Common myeloid progenitor, CD34-positive (primary cell): ENCODE measurements at regions not wholly inside any gene's neighbourhood (a gene's known extent, or its start where the extent isn't known, plus 50 kb on each side); places are given as distances from the start of the nearest gene placed in this dataset.

Experiments used
- CTCF ChIA-PET: fragments of 350-600 bp; sonication (Branson Sonifier 250); formaldehyde crosslinking; loops from one replicate; lab custom pipeline; 2021; ENCODE audit warnings: antibody characterized with exemption; lab: Charles Lee
- POLR2A ChIA-PET: fragments of 350-600 bp; sonication (Branson Sonifier 250); formaldehyde crosslinking; loops from one replicate; lab custom pipeline; 2021; ENCODE audit warnings: antibody characterized with exemption; lab: Charles Lee
- DNase-seq, 3 donors: peaks; one replicate each; pipeline versions ENCODE4 v3.0.0 to v3.0.0-alpha.2; 2013
- H3K27ac ChIP-seq, 2 experiments: 1 replicate in 1 of 2; 2 replicates in 1 of 2; pipeline ENCODE4 v1.7.0; 2013; ENCODE audit warnings: inconsistent platforms in 2 of 2, low read length in 2 of 2, mild to moderate bottlenecking in 2 of 2, low read depth in 1 of 2, moderate library complexity in 1 of 2; ENCODE audit not compliant: severe bottlenecking in 2 of 2, insufficient read depth in 1 of 2, poor library complexity in 1 of 2
- H3K27me3 ChIP-seq, 5 experiments: replicated peaks in 2 of 5; 1 replicate in 3 of 5; 2 replicates in 2 of 5; pipeline versions ENCODE4 v1.6.1 to v1.7.0; 2013; ENCODE audit warnings: low read length in 4 of 5, mild to moderate bottlenecking in 2 of 5, moderate library complexity in 2 of 5, inconsistent platforms in 1 of 5; ENCODE audit not compliant: insufficient read depth in 5 of 5, control insufficient read depth in 4 of 5
- H3K36me3 ChIP-seq, 4 experiments: 1 replicate in 2 of 4; 2 replicates in 2 of 4; pipeline versions ENCODE4 v1.6.1 to v1.7.0; 2013; ENCODE audit warnings: low read length in 3 of 4, control low read depth in 1 of 4, mild to moderate bottlenecking in 1 of 4; ENCODE audit not compliant: control insufficient read depth in 4 of 4, insufficient read depth in 4 of 4
- H3K4me1 ChIP-seq, 4 experiments: 1 replicate in 3 of 4; 2 replicates in 1 of 4; pipeline versions ENCODE4 v1.6.1 to v1.7.1; 2013; ENCODE audit warnings: low read length in 3 of 4, mild to moderate bottlenecking in 3 of 4, control low read depth in 1 of 4, inconsistent platforms in 1 of 4, moderate library complexity in 1 of 4; ENCODE audit not compliant: control insufficient read depth in 4 of 4, insufficient read depth in 4 of 4; ENCODE audit errors: control extremely low read depth in 1 of 4
- H3K4me3 ChIP-seq, 7 experiments: 1 replicate in 4 of 7; 2 replicates in 3 of 7; pipeline versions ENCODE4 v1.5.1 to v1.7.0; 2013; ENCODE audit warnings: mild to moderate bottlenecking in 7 of 7, low read length in 6 of 7, moderate library complexity in 6 of 7, inconsistent platforms in 2 of 7, low read depth in 2 of 7, control low read depth in 1 of 7; ENCODE audit not compliant: insufficient read depth in 4 of 7, control insufficient read depth in 1 of 7; ENCODE audit errors: extremely low read depth in 1 of 7
- H3K9me3 ChIP-seq, 5 experiments: 1 replicate in 4 of 5; 2 replicates in 1 of 5; pipeline versions ENCODE4 v1.6.1 to v1.7.1; 2013; ENCODE audit warnings: low read length in 4 of 5, mild to moderate bottlenecking in 2 of 5, inconsistent platforms in 1 of 5, low read depth in 1 of 5, moderate library complexity in 1 of 5; ENCODE audit not compliant: control insufficient read depth in 4 of 5, insufficient read depth in 2 of 5; ENCODE audit errors: control extremely low read depth in 1 of 5
- WGBS: methylation state at CpG from one replicate; pipeline ENCODE4 v1.1.5; 2013; ENCODE audit not compliant: insufficient coverage; 5-methylcytosine and 5-hydroxymethylcytosine counted together

GRCh38 chr7:109131141-109131540 lies 561.5 kb downstream of the DNAJB9 start:
- Histone ChIP-seq H3K36me3 (no peaks in the 10 kb centered on the region), H3K9me3 (peaks cover 0 to 2% (median 0%) of the 10 kb centered on the region in 5 experiments), H3K27ac (no peak overlapping the region), H3K27me3 (no peaks in the 10 kb centered on the region), H3K4me3 (no peak overlapping the region), H3K4me1 (no peaks in the 10 kb centered on the region)
- POLR2A ChIA-PET, result no interaction called here
- 83% methylated on average over 1 of the region's 1 CpG for WGBS
- CTCF ChIA-PET, result no interaction called here
- no peak for DNase-seq

DNA sequence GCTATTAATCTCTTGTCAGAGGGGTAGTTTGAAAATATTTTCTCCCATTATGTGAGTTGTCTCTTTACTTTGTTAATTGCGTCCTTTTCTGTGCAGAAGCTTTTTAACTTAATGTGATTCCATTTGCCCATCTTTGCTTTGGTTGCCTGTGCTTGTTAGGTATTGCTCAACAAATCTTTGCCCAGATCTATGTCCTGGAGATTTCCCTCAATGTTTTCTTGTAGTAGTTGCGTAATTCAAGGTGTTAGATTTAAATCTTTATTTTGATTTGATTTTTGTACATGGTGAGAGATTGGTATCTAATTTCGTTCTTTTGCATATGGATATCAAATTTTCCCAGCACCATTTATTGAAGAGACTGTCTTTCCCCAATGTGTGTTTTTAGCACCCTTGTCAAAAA lies 567.2 kb downstream of the DNAJB9 start:
- no peaks in the 10 kb centered on the region for H3K4me1 ChIP-seq
- H3K27ac ChIP-seq, result no peak overlapping the region
- POLR2A ChIA-PET, result no interaction called here
- H3K4me3 ChIP-seq, result no peak overlapping the region
- 90% methylated on average over 2 of the region's 3 CpGs for WGBS
- no peak for DNase-seq
- H3K36me3 ChIP-seq, result no peaks in the 10 kb centered on the region
- H3K27me3 ChIP-seq, result no peaks in the 10 kb centered on the region
- H3K9me3 ChIP-seq, result no peaks in the 10 kb centered on the region
- CTCF ChIA-PET, result no interaction called here

DNA sequence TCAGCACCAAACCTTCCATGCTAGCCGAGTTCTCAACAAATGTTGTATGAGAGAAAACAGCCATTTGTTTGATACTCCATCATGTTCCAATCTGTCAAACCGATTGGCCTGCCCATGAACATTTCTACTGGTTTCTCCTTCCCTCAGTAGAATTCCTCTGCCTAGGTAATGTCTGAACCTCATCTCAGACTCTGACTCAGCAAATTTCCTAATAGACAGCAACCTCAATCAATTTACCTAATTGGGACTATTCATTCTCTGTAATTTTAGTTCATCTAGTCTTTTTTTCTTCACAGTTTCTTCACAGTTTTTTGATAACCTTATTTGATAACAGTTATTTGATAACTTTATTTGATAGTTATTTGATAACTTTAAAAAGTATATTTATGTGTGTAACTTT lies 585.1 kb downstream of the DNAJB9 start:
- H3K36me3 ChIP-seq, result no peaks in the 10 kb centered on the region
- ChIA-PET CTCF (no interaction called here), POLR2A (no interaction called here)
- H3K27ac ChIP-seq, result no peak overlapping the region
- H3K9me3 ChIP-seq, result no peaks in the 10 kb centered on the region
- no peaks in the 10 kb centered on the region for H3K27me3 ChIP-seq
- no peak for DNase-seq
- 66% methylated on average over 2 of the region's 2 CpGs for WGBS
- no peak overlapping the region for H3K4me3 ChIP-seq
- no peaks in the 10 kb centered on the region for H3K4me1 ChIP-seq

DNA sequence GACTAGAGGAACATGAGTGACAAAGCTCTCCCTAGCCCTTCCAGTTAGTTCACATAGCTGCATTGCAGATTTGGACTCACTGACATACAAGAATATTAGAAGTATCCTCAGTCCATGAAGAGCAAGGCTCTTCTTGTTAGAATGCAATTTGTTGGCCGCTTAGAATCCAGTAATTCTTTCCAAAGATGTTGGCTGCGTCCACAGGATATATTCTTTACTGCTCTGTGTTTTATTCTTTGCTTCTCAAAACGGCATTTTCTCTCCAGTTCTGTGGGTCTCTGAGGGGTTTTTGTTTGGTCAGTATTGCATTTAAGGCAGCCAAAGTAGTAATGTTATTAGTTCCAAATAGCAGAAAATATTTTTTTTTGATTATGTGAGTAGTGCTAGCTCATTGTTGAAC lies 588.6 kb downstream of the DNAJB9 start:
- Histone ChIP-seq H3K27ac (no peak overlapping the region), H3K27me3 (no peaks in the 10 kb centered on the region), H3K4me1 (no peaks in the 10 kb centered on the region), H3K4me3 (no peak overlapping the region), H3K9me3 (no peaks in the 10 kb centered on the region), H3K36me3 (no peaks in the 10 kb centered on the region)
- ChIA-PET CTCF (no interaction called here), POLR2A (no interaction called here)
- 91% methylated on average over 2 of the region's 3 CpGs for WGBS
- DNase-seq, result no peak

- Histone ChIP-seq H3K9me3 (no peaks in the 10 kb centered on the region), H3K4me3 (no peak overlapping the region), H3K27me3 (no peaks in the 10 kb centered on the region), H3K27ac (no peak overlapping the region), H3K36me3 (no peaks in the 10 kb centered on the region), H3K4me1 (no peaks in the 10 kb centered on the region)
- DNase-seq, result no peak
- POLR2A ChIA-PET, result no interaction called here
- CTCF ChIA-PET, result no interaction called here
Measured at GRCh38 chr7:109176661-109177060, 607.0 kb downstream of the DNAJB9 start.

DNA sequence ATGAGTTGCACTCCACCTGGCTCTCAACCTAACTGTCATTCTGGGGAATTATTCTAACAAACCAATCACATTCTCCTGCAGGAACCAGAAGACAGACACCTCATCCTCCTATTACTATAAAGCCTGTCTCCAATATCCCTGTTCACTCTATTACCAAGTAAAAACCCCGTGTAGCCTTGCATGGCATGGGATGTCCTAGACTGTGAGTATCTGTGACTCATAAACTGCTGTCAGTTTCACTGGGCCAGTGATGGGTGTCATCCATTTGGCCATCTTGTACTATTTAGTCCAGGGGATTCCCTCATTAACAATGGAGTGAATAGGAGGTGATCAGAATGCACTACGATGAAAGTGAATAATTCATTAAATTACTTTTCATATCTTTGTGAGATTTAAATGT lies 608.7 kb downstream of the DNAJB9 start:
- no peak for DNase-seq
- Histone ChIP-seq H3K9me3 (peaks cover 0 to 2% (median 0%) of the 10 kb centered on the region in 5 experiments), H3K27me3 (no peaks in the 10 kb centered on the region), H3K4me1 (no peaks in the 10 kb centered on the region), H3K27ac (no peak overlapping the region), H3K4me3 (no peak overlapping the region), H3K36me3 (no peaks in the 10 kb centered on the region)
- POLR2A ChIA-PET, result no interaction called here
- WGBS, result 100% methylated on average over 1 of the region's 2 CpGs
- CTCF ChIA-PET, result no interaction called here

DNA sequence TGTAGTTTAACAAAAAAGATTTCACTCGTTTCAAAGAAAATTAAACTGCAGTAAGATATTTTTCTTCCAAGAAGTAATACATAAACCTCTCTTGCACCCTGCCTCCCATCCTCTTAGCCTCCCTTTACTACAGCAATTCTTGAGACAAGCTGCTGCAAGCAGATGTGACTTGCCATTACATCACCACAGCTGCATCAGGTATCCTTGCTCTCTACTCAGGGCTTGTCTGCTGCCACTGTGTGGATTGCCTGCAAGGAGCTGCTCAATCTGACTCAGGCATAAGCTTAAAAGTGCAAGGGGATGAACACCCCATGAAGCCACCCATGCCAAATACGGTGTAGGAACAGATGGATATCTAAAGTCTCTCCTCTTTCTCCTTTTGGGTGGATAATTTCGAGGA lies 609.9 kb downstream of the DNAJB9 start:
- H3K36me3 ChIP-seq, result no peaks in the 10 kb centered on the region
- H3K4me1 ChIP-seq, result no peaks in the 10 kb centered on the region
- H3K9me3 ChIP-seq, result peaks cover 0 to 2% (median 0%) of the 10 kb centered on the region in 5 experiments
- WGBS, result 84% methylated on average over 3 of the region's 3 CpGs
- H3K27me3 ChIP-seq, result no peaks in the 10 kb centered on the region
- no peak overlapping the region for H3K4me3 ChIP-seq
- no peak for DNase-seq
- ChIA-PET POLR2A (no interaction called here), CTCF (no interaction called here)
- H3K27ac ChIP-seq, result no peak overlapping the region
